DMS53 (cell line): ENCODE measurements at regions not wholly inside any gene's neighbourhood (a gene's known extent, or its start where the extent isn't known, plus 50 kb on each side); places are given as distances from the start of the nearest gene placed in this dataset.
A peak's percentile ranks its signal among the peaks of the same experiment; 100 is the strongest.
"Not testable (repeated sequence)": the region's sequence is repeated elsewhere in the genome, so short reads cannot be mapped to it uniquely, and the experiment has no call there.

Experiments used
- DNase-seq: peaks from one replicate; lab custom pipeline; 2025; lab: John Stamatoyannopoulos, UW

DNA sequence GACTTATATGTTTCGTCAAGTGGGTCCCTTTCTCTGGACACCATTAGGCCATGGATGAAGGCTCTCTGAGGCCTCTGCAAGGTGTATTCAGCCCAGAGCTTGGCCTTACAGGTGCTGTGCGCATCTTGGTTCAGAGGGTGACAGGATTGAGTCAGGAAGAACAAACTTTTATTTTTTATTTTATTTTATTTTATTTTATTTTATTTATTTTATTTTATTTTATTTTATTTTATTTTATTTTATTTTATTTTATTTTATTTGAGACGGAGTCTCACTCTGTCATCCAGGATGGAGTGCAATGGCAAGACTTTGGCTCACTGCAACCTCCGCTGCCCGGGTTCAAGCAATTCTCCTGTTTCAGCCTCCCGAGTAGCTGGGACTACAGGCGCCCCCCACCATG lies 370.4 kb upstream of the CLNK start:
- not testable (repeated sequence) for DNase-seq

GRCh38 chr4:11053601-11054220 lies 369.1 kb upstream of the CLNK start:
- DNase-seq = no peak

GRCh38 chr4:11051181-11051580 lies 366.6 kb upstream of the CLNK start:
- no peak for DNase-seq

- DNase-seq = no peak
These were observed 366.2 kb upstream of the CLNK start for GRCh38 chr4:11050766-11051165.

GRCh38 chr4:11049001-11049400 lies 364.4 kb upstream of the CLNK start:
- no peak for DNase-seq

GRCh38 chr4:11042760-11043159 lies 358.2 kb upstream of the CLNK start:
- DNase-seq = peak; percentile 74

DNA sequence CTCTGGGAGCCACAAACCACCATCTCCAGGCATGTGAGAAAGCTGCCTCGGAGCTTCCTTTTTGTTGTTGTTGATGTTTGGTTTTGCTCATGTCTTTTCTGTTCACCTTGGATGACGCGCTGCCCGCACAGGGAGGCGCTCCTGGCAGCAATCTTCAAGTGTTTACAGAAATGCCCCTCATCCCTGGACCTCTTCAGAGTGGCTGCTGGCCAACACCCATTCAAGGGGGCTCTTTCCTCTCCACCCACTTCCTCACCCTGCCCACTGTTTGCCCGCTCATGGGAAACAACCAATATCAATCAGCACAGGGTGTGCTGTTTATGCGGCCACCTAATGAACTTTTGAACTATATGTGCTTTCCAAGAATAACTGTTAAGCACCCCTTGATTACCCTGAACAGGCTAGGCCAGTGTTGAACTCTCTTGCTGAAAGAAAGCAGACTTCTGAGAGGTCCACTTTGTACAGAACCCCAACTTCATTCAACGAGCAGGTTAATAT lies 355.1 kb upstream of the CLNK start:
- DNase-seq = no peak

DNA sequence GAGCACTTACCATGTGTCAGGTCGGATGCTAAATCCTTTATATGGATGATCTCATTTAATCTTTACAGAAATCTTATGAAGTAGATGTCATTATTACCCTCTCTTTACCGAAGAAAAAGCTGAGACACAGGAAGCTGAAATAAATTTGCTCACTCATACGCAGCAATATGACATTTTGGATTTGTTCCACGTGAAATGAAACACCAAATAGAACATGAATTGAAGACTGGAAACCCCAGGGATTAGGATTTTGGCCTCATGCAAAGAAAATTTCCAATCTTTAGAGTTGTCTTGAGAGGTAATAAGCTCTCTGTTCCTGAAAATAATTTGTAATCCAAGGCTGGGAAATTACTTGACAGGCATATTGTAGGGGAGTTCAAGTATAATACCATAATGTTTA lies 354.4 kb upstream of the CLNK start:
- no peak for DNase-seq

GRCh38 chr4:11037637-11038036 lies 353.1 kb upstream of the CLNK start:
- DNase-seq = no peak

GRCh38 chr4:11028334-11028733 lies 343.8 kb upstream of the CLNK start:
- DNase-seq = no peak

GRCh38 chr4:11021333-11021732 lies 336.8 kb upstream of the CLNK start:
- no peak for DNase-seq

GRCh38 chr4:11019451-11020240 lies 335.1 kb upstream of the CLNK start:
- DNase-seq = no peak

DNA sequence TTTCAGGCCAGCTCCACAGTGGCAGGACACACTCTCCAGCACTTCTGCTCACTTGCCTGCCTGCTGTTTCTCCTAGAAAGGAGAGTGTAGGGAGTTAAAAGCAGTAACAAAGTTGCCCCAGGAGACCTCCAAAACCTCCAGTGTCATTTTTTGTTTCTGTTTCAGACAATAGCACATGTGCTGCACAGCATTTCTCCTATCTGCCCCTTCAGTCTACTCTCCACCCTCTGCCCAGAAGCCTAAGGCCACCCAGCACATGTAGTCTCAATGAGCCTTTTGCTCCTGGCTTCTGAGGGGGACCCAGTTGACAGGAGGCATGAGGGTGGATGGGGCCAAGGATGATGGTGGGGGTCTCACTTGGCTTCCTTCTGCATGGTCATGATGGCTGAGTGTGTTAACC lies 329.6 kb upstream of the CLNK start:
- DNase-seq = no peak

- DNase-seq = no peak
These were observed 328.6 kb upstream of the CLNK start for GRCh38 chr4:11013094-11013664.

GRCh38 chr4:11011249-11011648 lies 326.7 kb upstream of the CLNK start:
- DNase-seq = peak; percentile 99

DNA sequence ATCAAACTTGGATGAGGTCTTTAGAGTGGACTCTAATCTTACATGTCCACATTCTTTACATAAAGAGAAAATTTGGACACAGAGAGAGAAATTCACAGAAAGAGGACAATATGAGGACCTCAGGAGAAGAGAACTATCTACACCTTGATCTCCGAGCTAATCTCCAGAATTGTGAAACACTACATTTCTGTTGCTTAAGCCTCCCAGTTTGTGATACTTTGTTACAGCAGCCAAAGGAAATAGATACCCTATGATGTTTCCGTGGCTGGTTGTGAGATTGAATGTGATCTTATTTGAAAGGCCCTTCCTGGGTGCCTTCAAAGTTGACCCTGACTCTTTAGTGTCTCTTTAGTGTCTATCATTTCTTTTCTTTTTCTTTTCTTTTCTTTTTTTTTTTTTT lies 326.1 kb upstream of the CLNK start:
- no peak for DNase-seq

- DNase-seq = no peak
These were observed 324.7 kb upstream of the CLNK start for GRCh38 chr4:11009281-11009680.

DNA sequence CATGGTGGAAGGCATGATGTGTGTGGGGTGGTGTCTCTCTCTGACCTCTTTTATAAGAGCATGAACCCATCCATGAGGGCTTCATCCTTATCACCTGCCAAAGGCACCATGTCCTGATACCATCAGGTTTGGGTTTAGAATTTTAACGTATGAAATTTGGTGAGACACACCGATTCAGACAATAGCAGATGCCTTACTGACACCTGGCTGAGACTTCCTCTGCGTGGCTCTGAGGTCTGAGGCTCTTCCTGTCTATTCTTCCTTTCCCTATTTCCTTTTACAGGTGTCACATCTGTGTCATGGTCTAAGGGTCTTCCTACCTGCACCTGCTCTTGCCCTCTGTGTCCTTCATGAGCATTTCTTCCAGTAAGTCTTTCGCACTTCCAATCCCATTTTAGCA lies 320.7 kb upstream of the CLNK start:
- no peak for DNase-seq

DNA sequence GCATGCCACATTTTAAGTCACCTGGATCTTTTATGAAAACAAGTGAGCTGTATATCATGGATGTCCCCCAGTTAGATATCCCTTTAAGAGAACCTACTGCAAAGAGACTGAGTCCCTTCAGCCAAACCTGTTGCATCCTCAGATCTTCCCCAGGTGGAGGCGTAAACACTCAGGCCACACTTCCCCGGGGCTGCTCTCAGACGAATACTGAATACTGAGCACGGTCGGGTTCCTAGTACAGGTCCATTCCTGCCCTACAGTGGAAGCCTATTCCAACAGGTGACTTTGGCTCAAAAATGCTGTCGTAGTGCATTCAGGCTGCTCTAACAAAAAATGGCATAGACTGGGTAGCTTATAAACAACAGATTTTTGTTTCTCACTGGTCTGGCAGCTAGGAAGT lies 320.2 kb upstream of the CLNK start:
- DNase-seq = no peak

- DNase-seq = no peak
These were observed 318.4 kb upstream of the CLNK start for GRCh38 chr4:11002961-11003360.

DNA sequence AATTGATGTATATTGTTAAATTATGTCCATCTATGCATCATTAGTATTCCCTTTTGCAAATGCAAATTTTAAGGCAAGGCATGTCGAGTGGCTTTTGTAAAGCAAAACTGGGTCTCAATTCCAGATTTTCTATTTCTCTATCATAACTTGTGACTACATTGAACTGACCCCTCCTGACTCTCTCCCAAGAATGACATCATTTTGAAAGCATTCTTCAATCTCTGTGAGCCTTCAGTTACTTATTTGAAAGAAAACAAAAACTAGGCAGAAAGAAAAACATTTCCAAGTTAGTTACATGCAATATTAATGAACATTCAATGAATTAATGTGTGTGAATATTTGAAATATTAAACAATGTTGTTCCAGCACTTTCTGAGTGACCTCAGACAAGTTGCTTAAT lies 314.3 kb upstream of the CLNK start:
- no peak for DNase-seq

DNA sequence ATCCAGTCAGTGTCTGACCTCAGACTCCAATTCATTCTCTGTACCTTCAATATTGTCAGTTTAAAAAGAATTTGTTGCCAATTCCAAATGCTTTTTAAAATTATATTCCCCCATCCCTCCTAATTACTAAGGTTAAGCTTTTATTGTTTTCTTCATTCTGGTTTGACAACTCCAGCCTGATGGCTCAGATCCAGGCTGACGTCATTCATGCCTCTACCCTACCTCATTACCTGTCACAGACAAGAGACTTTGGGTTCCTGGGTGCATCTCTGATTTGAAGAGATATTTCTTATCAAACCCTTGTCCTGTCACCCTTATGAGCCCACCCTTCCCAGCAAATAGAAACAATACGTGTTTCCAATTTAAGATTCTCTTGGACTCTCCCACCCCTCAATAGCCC lies 300.2 kb upstream of the CLNK start:
- DNase-seq = no peak

- DNase-seq = no peak
These were observed 299.5 kb upstream of the CLNK start for GRCh38 chr4:10983885-10984640.
